Hepatocyte (in vitro differentiated cells): ENCODE measurements at regions not wholly inside any gene's neighbourhood (a gene's known extent, or its start where the extent isn't known, plus 50 kb on each side); places are given as distances from the start of the nearest gene placed in this dataset.

Experiments used
- DNase-seq: peaks from one replicate; pipeline ENCODE4 v3.0.0-alpha.2; 2016; ENCODE audit warnings: low spot score
- H2AFZ ChIP-seq: fragments of 200-600 bp; sonication (generic); 2 replicates; pipeline ENCODE4 v1.6.0; 2016; ENCODE audit warnings: antibody characterized with exemption, mild to moderate bottlenecking
- H3K27ac ChIP-seq: fragments of 200-600 bp; sonication (generic); 2 replicates; pipeline ENCODE4 v1.5.1; 2016; ENCODE audit warnings: mild to moderate bottlenecking
- H3K27me3 ChIP-seq: fragments of 200-600 bp; sonication (generic); 2 replicates; pipeline ENCODE4 v1.6.1; 2016
- H3K36me3 ChIP-seq: fragments of 200-600 bp; sonication (generic); replicated peaks from 2 replicates; pipeline ENCODE4 v1.5.1; 2016; ENCODE audit warnings: low read depth; ENCODE audit not compliant: insufficient read depth
- H3K4me1 ChIP-seq: fragments of 200-600 bp; sonication (generic); 2 replicates; pipeline ENCODE4 v1.5.1; 2016; ENCODE audit warnings: mild to moderate bottlenecking, moderate library complexity; ENCODE audit not compliant: insufficient read depth
- H3K4me2 ChIP-seq: fragments of 200-600 bp; sonication (generic); 2 replicates; pipeline ENCODE4 v1.6.0; 2016
- H3K4me3 ChIP-seq: fragments of 200-600 bp; sonication (generic); 2 replicates; pipeline ENCODE4 v1.5.1; 2016; ENCODE audit warnings: mild to moderate bottlenecking
- H3K79me2 ChIP-seq: fragments of 200-600 bp; sonication (generic); 2 replicates; pipeline ENCODE4 v1.6.0; 2017; ENCODE audit warnings: mild to moderate bottlenecking
- H3K9me2 ChIP-seq: fragments of 200-600 bp; sonication (generic); replicated peaks from 2 replicates; pipeline ENCODE4 v1.6.0; 2017; ENCODE audit warnings: mild to moderate bottlenecking; ENCODE audit not compliant: insufficient read depth
- H3K9me3 ChIP-seq: fragments of 200-600 bp; sonication (generic); 2 replicates; pipeline ENCODE4 v1.5.1; 2016; ENCODE audit warnings: low read depth, mild to moderate bottlenecking
- H4K20me1 ChIP-seq: fragments of 200-600 bp; sonication (generic); 2 replicates; pipeline ENCODE4 v1.6.0; 2016; ENCODE audit warnings: mild to moderate bottlenecking; ENCODE audit not compliant: insufficient read depth, poor library complexity, severe bottlenecking
- EZH2 ChIP-seq: fragments of 200-600 bp; sonication (generic); IDR thresholded peaks from 2 replicates; pipeline ENCODE4 v1.6.1; 2016; ENCODE audit warnings: antibody characterized with exemption, mild to moderate bottlenecking, borderline replicate concordance
- EZH2phosphoT487 ChIP-seq: fragments of 200-600 bp; sonication (generic); IDR thresholded peaks from one replicate; pipeline ENCODE4 v1.6.1; 2018; ENCODE audit warnings: antibody characterized with exemption, mild to moderate bottlenecking, low read depth, moderate library complexity; ENCODE audit not compliant: unreplicated experiment, severe bottlenecking
- WGBS: methylation state at CpG from one replicate; pipeline ENCODE4 v1.1.6; 2016; ENCODE audit warnings: low lambda C conversion rate; ENCODE audit errors: missing lambda C conversion rate; 5-methylcytosine and 5-hydroxymethylcytosine counted together
- TF ChIP-seq, protein P1 (sequence below): fragments of 200-600 bp; sonication (generic); IDR thresholded peaks from 2 replicates; pipeline ENCODE4 v1.5.1; 2016; ENCODE audit warnings: antibody characterized with exemption, mild to moderate bottlenecking; ENCODE audit not compliant: poor library complexity

GRCh38 chr7:42479816-42480633 lies 243.0 kb upstream of the GLI3 start:
- peak overlapping the region; percentile 32 for H3K27ac ChIP-seq
- H4K20me1 ChIP-seq, result no peaks in the 10 kb centered on the region
- DNase-seq, result peak; percentile 26
- no peak for TF ChIP-seq EZH2
- no peak for TF ChIP-seq EZH2phosphoT487
- TF ChIP-seq, protein P1, sequence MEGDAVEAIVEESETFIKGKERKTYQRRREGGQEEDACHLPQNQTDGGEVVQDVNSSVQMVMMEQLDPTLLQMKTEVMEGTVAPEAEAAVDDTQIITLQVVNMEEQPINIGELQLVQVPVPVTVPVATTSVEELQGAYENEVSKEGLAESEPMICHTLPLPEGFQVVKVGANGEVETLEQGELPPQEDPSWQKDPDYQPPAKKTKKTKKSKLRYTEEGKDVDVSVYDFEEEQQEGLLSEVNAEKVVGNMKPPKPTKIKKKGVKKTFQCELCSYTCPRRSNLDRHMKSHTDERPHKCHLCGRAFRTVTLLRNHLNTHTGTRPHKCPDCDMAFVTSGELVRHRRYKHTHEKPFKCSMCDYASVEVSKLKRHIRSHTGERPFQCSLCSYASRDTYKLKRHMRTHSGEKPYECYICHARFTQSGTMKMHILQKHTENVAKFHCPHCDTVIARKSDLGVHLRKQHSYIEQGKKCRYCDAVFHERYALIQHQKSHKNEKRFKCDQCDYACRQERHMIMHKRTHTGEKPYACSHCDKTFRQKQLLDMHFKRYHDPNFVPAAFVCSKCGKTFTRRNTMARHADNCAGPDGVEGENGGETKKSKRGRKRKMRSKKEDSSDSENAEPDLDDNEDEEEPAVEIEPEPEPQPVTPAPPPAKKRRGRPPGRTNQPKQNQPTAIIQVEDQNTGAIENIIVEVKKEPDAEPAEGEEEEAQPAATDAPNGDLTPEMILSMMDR, result no peak
- H3K9me3 ChIP-seq, result no peaks in the 10 kb centered on the region
- peaks cover 10% of the 10 kb centered on the region for H3K4me1 ChIP-seq
- H3K79me2 ChIP-seq, result no peaks in the 10 kb centered on the region
- no peak overlapping the region for H2AFZ ChIP-seq
- no peaks in the 10 kb centered on the region for H3K27me3 ChIP-seq
- H3K4me2 ChIP-seq, result no peak overlapping the region
- 43% methylated on average over 9 of the region's 9 CpGs for WGBS
- no peaks in the 10 kb centered on the region for H3K36me3 ChIP-seq
- no peak overlapping the region for H3K4me3 ChIP-seq
- no peaks in the 10 kb centered on the region for H3K9me2 ChIP-seq

DNA sequence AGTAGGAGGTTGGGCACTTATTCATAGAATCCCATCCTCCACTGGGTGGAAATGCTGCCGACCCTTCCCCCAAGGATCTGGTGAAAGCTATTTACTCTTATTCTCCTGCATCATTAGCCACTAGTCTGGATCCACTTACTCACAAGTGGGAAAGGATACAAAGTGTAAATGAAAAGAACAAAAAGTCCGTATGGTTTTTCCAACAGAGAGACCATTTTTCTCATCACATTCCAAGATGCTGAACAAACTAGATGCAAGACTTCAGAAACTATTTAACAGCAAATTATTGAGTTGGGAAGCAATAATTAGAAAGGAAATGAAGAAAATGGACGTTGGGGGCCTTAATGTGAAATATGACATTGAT lies 242.4 kb upstream of the GLI3 start:
- H3K4me1 ChIP-seq, result peaks cover 10% of the 10 kb centered on the region
- no peak overlapping the region for H3K4me2 ChIP-seq
- 62% methylated on average over 3 of the region's 3 CpGs for WGBS
- TF ChIP-seq EZH2, result no peak
- TF ChIP-seq EZH2phosphoT487, result no peak
- TF ChIP-seq, protein P1, result no peak
- H2AFZ ChIP-seq, result no peak overlapping the region
- H4K20me1 ChIP-seq, result no peaks in the 10 kb centered on the region
- H3K9me2 ChIP-seq, result no peaks in the 10 kb centered on the region
- H3K36me3 ChIP-seq, result no peaks in the 10 kb centered on the region
- peak overlapping the region; percentile 32 for H3K27ac ChIP-seq
- no peaks in the 10 kb centered on the region for H3K79me2 ChIP-seq
- H3K9me3 ChIP-seq, result no peaks in the 10 kb centered on the region
- no peak for DNase-seq
- no peaks in the 10 kb centered on the region for H3K27me3 ChIP-seq
- H3K4me3 ChIP-seq, result no peak overlapping the region

DNA sequence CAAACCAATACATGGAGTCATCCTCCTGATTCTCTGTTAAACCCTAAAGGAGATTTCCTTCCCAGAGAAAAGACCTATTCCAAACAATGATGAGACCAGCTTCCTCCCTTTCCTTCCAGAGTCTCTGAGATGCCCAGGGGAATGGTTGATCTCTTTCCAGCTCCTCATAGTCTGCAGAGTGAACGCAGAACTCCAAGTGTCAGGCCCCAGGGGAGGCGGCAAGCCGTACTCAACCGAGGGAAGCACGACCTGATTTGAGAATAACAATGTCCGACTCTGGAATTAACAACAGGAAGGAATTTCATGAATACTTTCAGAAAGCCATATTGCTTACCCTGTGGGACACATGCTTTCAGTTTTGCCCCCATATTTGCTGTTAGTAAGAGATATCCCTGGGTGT lies 241.7 kb upstream of the GLI3 start:
- Histone ChIP-seq H3K79me2 (no peaks in the 10 kb centered on the region), H3K4me1 (peaks cover 10% of the 10 kb centered on the region), H3K9me3 (no peaks in the 10 kb centered on the region), H2AFZ (no peak overlapping the region), H3K4me2 (no peak overlapping the region), H3K27ac (no peak overlapping the region), H3K4me3 (no peak overlapping the region), H3K9me2 (no peaks in the 10 kb centered on the region), H3K27me3 (no peaks in the 10 kb centered on the region), H4K20me1 (no peaks in the 10 kb centered on the region), H3K36me3 (no peaks in the 10 kb centered on the region)
- 97% methylated on average over 6 of the region's 6 CpGs for WGBS
- TF ChIP-seq, protein P1, result no peak
- TF ChIP-seq EZH2 (no peak), EZH2phosphoT487 (no peak)
- no peak for DNase-seq
